ENCODE measurements at regions not wholly inside any gene's neighbourhood (a gene's known extent, or its start where the extent isn't known, plus 50 kb on each side); places are given as distances from the start of the nearest gene placed in this dataset.

DNA sequence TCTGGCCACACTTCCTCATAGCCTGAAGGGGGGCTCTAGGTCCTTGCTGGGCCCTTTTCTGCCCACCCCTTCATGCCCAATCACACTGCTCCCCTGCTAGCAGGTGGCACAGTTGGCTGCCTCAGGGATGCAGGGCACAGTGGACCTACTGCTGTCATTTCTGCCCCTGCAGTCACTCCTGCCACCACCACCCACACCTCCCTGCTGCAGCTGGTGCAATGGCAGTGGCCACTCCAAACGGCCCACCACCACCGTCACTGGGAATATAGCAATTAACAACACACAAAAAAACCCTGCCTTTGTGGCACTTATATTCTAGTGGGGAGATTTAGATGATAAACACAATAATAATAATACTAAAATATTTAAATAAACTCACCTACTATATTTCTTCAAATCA is 162.4 kb upstream of the DUSP10 start:
- Mint-ChIP-seq H3K27ac (no peak overlapping the region), H3K36me3 (ENCODE audit: low read depth) (no peaks in the 10 kb centered on the region), H3K9me3 (no peaks in the 10 kb centered on the region), H3K4me1 (ENCODE audit: low read depth) (no peaks in the 10 kb centered on the region), H3K27me3 (peaks cover 3% of the 10 kb centered on the region), H3K4me3 (no peak overlapping the region)
- no peak for DNase-seq

GRCh38 chr1:221903594-221903993 is 161.7 kb upstream of the DUSP10 start:
- Mint-ChIP-seq H3K4me3 (no peak overlapping the region), H3K4me1 (ENCODE audit: low read depth) (no peaks in the 10 kb centered on the region), H3K36me3 (ENCODE audit: low read depth) (no peaks in the 10 kb centered on the region), H3K27ac (no peak overlapping the region), H3K9me3 (no peaks in the 10 kb centered on the region), H3K27me3 (peaks cover 3% of the 10 kb centered on the region)
- no peak for DNase-seq

GRCh38 chr1:221902961-221903360 is 161.1 kb upstream of the DUSP10 start:
- no peak for DNase-seq
- Mint-ChIP-seq H3K9me3 (no peaks in the 10 kb centered on the region), H3K27ac (no peak overlapping the region), H3K36me3 (ENCODE audit: low read depth) (no peaks in the 10 kb centered on the region), H3K4me1 (ENCODE audit: low read depth) (no peaks in the 10 kb centered on the region), H3K27me3 (peaks cover 3% of the 10 kb centered on the region), H3K4me3 (no peak overlapping the region)

DNA sequence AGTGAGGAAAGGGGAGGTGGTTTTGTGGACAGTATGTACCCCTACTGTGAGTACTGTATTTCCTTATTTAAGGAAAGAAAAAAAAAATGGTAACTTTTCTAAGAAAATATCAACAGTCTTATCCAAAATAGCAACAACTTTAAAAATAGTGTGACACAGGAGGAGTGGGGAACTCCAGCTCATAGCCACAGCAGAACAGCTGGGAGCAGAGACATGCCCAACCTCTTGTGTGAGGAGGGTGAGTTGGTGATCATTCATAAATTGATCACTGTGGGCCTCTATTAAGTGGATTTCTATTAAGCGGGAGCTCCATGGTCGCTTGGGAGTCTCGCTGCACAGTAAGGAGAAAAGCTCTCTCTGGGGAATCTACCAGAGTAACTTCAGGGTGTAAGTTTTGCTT is 158.8 kb upstream of the DUSP10 start:
- Mint-ChIP-seq H3K36me3 (ENCODE audit: low read depth) (no peaks in the 10 kb centered on the region), H3K27me3 (peaks cover 3% of the 10 kb centered on the region), H3K9me3 (no peaks in the 10 kb centered on the region), H3K4me3 (no peak overlapping the region), H3K27ac (no peak overlapping the region), H3K4me1 (ENCODE audit: low read depth) (no peaks in the 10 kb centered on the region)
- DNase-seq = no peak

GRCh38 chr1:221897321-221897721 is 155.4 kb upstream of the DUSP10 start:
- Mint-ChIP-seq H3K4me3 (no peak overlapping the region), H3K4me1 (ENCODE audit: low read depth) (no peaks in the 10 kb centered on the region), H3K36me3 (ENCODE audit: low read depth) (no peaks in the 10 kb centered on the region), H3K27me3 (peaks cover 6% of the 10 kb centered on the region), H3K27ac (no peak overlapping the region), H3K9me3 (no peaks in the 10 kb centered on the region)
- DNase-seq = no peak

DNA sequence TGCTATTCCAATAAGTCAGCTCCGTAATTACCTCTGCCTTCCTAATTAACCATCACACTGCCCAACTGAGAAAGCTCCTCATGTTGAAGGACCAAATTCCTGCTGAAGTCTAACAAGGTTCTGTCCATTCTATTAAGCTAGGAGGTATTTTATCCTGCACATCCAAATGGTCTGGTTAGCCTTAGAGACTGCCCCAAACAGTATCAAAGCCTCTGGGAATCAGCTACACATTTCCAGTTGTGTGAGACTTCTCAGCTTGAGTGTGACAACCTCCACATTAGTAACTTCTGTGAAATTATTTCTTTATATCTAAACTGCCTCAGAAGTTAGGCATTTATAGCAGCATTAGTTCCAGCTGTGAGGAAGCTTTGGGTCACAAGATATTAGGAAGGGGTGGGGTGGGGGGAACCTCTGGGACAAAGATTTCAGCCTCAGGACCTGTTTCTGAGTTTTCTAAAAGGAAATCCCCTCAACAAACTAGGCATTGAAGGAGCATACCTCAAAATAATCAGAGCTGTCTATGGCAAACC is 150.5 kb upstream of the DUSP10 start:
- Mint-ChIP-seq H3K4me1 (ENCODE audit: low read depth) (peaks cover 2% of the 10 kb centered on the region), H3K9me3 (no peaks in the 10 kb centered on the region), H3K27me3 (peaks cover 29% of the 10 kb centered on the region), H3K4me3 (no peak overlapping the region), H3K36me3 (ENCODE audit: low read depth) (no peaks in the 10 kb centered on the region), H3K27ac (no peak overlapping the region)
- no peak for DNase-seq

DNA sequence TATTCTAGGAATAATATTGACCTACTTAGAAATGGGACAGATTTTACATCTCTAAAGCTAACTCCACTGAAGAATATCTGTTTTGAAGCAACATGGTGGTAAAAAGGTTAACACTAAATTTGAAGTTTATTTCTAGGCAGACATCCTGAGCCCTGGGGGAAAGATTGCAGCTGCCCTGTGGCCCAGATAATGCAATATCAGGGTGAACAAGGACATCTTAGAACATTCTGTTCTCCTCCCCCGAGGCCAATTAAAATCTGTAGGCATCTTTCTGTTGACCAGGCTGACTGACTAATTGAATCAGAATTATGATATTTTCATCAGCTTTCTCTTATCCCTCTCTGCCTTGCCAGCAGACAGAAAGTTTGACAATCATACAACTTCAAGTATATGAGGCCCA is 149.8 kb upstream of the DUSP10 start:
- no peaks in the 10 kb centered on the region for H3K9me3 Mint-ChIP-seq

DNA sequence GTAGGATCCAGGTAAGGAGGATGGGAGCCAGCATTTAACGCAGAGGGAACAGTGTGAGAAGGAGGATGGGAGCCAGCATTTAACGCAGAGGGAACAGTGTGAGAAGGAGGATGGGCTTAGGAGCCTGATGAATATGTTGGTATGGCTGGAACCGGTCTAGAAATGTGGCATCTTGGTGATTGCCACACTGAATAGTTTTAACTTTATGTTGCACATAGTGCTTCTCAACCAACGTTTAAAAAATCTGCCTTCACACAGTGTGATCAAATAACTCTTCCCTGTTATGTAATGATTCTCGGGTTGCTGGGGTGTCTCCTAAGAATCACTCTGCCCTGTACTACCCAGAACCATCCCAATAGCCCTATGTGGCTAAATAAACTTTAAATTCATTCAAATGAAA is 146.9 kb upstream of the DUSP10 start:
- H3K27ac Mint-ChIP-seq = no peak overlapping the region
- H3K27me3 Mint-ChIP-seq = peaks cover 24% of the 10 kb centered on the region
- no peaks in the 10 kb centered on the region for H3K9me3 Mint-ChIP-seq

More for the DNA sequence above, 149.8 kb upstream of the DUSP10 start:
- Mint-ChIP-seq H3K4me1 (ENCODE audit: low read depth) (peaks cover 2% of the 10 kb centered on the region), H3K27ac (no peak overlapping the region), H3K27me3 (peaks cover 30% of the 10 kb centered on the region), H3K4me3 (no peak overlapping the region), H3K36me3 (ENCODE audit: low read depth) (no peaks in the 10 kb centered on the region)
- DNase-seq = no peak

GRCh38 chr1:221888218-221888617 is 146.3 kb upstream of the DUSP10 start:
- H3K36me3 Mint-ChIP-seq (ENCODE audit: low read depth) = no peaks in the 10 kb centered on the region
- DNase-seq = no peak
- H3K4me1 Mint-ChIP-seq (ENCODE audit: low read depth) = peaks cover 2% of the 10 kb centered on the region
- H3K27ac Mint-ChIP-seq = no peak overlapping the region
- no peaks in the 10 kb centered on the region for H3K9me3 Mint-ChIP-seq
- peaks cover 24% of the 10 kb centered on the region for H3K27me3 Mint-ChIP-seq
- H3K4me3 Mint-ChIP-seq = no peak overlapping the region

More for the DNA sequence above, 146.9 kb upstream of the DUSP10 start:
- Mint-ChIP-seq H3K36me3 (ENCODE audit: low read depth) (no peaks in the 10 kb centered on the region), H3K4me3 (no peak overlapping the region), H3K4me1 (ENCODE audit: low read depth) (peaks cover 2% of the 10 kb centered on the region)
- DNase-seq = no peak

- H3K4me3 Mint-ChIP-seq = no peak overlapping the region
- DNase-seq = no peak
- H3K27me3 Mint-ChIP-seq = peaks cover 24% of the 10 kb centered on the region
- H3K36me3 Mint-ChIP-seq (ENCODE audit: low read depth) = no peaks in the 10 kb centered on the region
- no peak overlapping the region for H3K27ac Mint-ChIP-seq
- H3K4me1 Mint-ChIP-seq (ENCODE audit: low read depth) = peaks cover 2% of the 10 kb centered on the region
- H3K9me3 Mint-ChIP-seq = no peaks in the 10 kb centered on the region
Observed at GRCh38 chr1:221887758-221888157, 145.9 kb upstream of the DUSP10 start.

- no peaks in the 10 kb centered on the region for H3K36me3 Mint-ChIP-seq (ENCODE audit: low read depth)
- no peaks in the 10 kb centered on the region for H3K9me3 Mint-ChIP-seq
- H3K4me3 Mint-ChIP-seq = no peak overlapping the region
- no peak overlapping the region for H3K27ac Mint-ChIP-seq
- H3K27me3 Mint-ChIP-seq = peaks cover 24% of the 10 kb centered on the region
- no peak for DNase-seq
- H3K4me1 Mint-ChIP-seq (ENCODE audit: low read depth) = peaks cover 2% of the 10 kb centered on the region
Observed at GRCh38 chr1:221887415-221887746, 145.5 kb upstream of the DUSP10 start.

DNA sequence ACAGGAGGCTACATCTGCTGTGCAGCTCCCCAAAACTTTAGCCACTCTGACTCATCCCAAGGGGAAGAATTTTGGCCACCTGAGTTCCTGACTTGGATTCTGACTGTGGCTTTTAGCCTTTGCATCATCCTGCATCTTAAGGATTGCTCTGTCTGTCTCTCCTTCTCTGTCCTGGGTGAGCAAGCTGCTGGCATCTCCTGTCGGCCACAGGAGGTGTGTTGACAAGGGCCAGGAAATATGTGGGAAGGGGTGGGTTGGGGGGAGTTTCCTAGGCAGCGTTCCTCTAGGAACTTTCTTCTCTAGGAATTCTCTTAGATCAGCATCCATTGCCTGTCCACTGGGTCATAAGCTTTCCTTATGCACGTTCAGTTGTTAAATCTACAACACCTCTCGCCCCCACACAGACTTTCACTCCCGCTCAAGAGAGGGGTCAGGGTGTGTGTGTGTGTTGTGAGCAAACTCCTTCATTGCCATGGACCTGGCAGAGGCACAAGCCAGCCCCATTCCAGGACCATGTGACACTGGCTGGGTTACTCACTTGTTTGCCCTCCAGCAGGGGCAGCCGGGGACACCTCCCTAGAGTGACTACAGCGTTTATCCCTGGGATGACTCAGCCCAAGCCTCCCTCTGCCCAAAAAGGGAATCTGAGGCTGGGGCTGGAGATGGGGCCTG is 145.0 kb upstream of the DUSP10 start:
- no peak overlapping the region for H3K4me3 Mint-ChIP-seq
- no peak overlapping the region for H3K27ac Mint-ChIP-seq

GRCh38 chr1:221886311-221886710 is 144.4 kb upstream of the DUSP10 start:
- no peak overlapping the region for H3K27ac Mint-ChIP-seq
- no peaks in the 10 kb centered on the region for H3K36me3 Mint-ChIP-seq (ENCODE audit: low read depth)
- H3K9me3 Mint-ChIP-seq = no peaks in the 10 kb centered on the region
- no peak for DNase-seq
- H3K27me3 Mint-ChIP-seq = peaks cover 23% of the 10 kb centered on the region
- H3K4me3 Mint-ChIP-seq = no peak overlapping the region
- peaks cover 2% of the 10 kb centered on the region for H3K4me1 Mint-ChIP-seq (ENCODE audit: low read depth)

More for the DNA sequence above, 145.0 kb upstream of the DUSP10 start:
- Mint-ChIP-seq H3K27me3 (peaks cover 24% of the 10 kb centered on the region), H3K4me1 (ENCODE audit: low read depth) (peaks cover 2% of the 10 kb centered on the region), H3K36me3 (ENCODE audit: low read depth) (no peaks in the 10 kb centered on the region), H3K9me3 (no peaks in the 10 kb centered on the region)
- no peak for DNase-seq

DNA sequence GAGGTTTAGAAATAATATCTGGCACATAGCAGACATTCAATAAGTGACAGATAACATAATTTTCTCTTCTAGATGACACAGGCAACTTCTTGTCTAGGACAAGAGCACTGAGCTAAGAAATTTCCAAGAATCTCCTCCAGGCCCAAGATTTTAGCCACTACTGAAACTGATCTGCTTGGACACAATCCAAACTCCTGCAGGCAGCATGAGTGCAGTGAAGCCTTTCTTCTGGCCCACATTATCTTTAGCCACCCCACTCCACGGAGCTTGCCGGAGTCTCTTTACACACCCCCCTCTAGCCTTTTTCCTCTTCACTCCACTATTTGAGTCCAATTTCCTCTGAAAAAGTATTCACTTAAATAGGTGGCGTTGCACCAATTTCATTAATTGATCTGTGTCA is 142.9 kb upstream of the DUSP10 start:
- no peak for DNase-seq
- Mint-ChIP-seq H3K27me3 (peaks cover 19% of the 10 kb centered on the region), H3K4me1 (ENCODE audit: low read depth) (no peaks in the 10 kb centered on the region), H3K4me3 (no peak overlapping the region), H3K9me3 (no peaks in the 10 kb centered on the region), H3K36me3 (ENCODE audit: low read depth) (no peaks in the 10 kb centered on the region), H3K27ac (no peak overlapping the region)

DNA sequence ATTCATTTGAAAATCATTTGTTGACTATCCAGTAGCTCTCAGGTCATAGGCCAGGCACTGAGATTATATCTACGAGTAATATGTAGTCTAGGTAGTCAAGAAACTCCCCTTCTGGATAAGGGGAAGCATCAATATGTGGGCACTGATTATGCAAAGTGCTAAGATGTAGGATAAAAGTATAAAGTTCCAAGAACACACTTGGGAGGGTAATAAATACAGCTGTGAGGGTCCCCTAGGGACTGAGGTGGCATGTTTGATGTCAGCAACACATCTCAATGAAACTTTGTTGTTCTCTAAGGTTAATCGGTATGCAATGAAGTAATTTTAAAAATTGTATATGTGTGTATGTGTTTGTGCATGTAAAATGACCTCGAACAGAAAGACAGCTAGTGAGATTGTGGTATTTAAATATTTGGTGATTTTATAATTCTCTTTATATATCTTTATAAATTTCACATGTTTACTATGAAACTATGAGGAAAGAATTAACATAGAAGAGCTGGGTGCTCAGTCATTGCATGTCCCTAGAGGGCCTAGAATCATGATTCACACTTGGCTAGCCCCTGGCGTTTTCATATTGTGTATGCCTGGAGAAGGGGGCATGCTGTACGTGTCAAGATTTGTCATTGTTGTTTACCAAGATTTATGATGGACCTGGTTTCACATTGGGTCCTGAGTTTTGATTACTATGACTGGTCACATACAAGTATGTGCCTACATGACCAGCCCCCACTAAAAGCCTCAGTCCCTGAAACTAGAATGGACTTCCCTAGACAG is 140.1 kb upstream of the DUSP10 start:
- Mint-ChIP-seq H3K9me3 (no peaks in the 10 kb centered on the region), H3K27ac (no peak overlapping the region), H3K27me3 (peaks cover 7% of the 10 kb centered on the region), H3K4me3 (no peak overlapping the region), H3K36me3 (ENCODE audit: low read depth) (no peaks in the 10 kb centered on the region), H3K4me1 (ENCODE audit: low read depth) (peaks cover 19% of the 10 kb centered on the region)
- no peak for DNase-seq
